SK-MEL-5 (cell line): ENCODE measurements at regions not wholly inside any gene's neighbourhood (a gene's known extent, or its start where the extent isn't known, plus 50 kb on each side); places are given as distances from the start of the nearest gene placed in this dataset.
A peak's percentile ranks its signal among the peaks of the same experiment; 100 is the strongest.

ENCODE experiments used
- DNase-seq: peaks from one replicate; pipeline ENCODE4 v3.0.0-alpha.2; 2016; ENCODE audit warnings: low read depth, low spot score
- in situ Hi-C: cut with HindIII; loops from 2 replicates; pipeline ENCODE4 v1.10.0; 2016; ENCODE audit warnings: low sequenced_read_pairs, high pct_unique_total_duplicates, low pct_unique_long_range_greater_than_20kb

DNA sequence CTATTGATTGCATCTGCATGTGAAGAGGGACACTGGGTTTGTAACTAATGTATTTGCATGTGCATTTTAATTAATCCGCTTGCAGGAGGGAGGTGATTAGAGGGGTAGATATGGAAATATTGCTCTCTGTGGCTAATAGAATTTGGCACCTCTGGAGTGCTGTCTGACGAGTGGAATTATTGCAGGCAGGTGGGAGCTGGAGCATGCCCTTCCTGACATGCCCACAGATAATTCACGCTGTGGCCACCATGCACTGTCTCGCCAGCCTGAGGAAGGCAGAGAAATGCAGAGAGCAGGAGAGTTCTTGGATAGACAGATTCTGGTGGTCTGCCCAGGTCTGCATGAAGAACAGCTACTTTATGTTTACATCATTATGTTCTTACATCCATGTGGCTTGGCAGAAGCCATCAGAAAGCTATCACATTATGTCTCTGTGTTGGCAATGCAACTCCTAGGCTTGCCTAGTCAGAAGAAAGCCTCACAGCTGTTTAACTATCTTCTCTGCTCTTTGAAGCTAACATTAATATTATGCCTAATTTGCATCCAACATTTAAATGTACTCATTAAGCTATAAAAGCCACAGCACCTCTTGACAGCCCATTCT, 89.4 kb upstream of the DRD2 start:
- DNase-seq: no peak
- in situ Hi-C loops: no loop called here

DNA sequence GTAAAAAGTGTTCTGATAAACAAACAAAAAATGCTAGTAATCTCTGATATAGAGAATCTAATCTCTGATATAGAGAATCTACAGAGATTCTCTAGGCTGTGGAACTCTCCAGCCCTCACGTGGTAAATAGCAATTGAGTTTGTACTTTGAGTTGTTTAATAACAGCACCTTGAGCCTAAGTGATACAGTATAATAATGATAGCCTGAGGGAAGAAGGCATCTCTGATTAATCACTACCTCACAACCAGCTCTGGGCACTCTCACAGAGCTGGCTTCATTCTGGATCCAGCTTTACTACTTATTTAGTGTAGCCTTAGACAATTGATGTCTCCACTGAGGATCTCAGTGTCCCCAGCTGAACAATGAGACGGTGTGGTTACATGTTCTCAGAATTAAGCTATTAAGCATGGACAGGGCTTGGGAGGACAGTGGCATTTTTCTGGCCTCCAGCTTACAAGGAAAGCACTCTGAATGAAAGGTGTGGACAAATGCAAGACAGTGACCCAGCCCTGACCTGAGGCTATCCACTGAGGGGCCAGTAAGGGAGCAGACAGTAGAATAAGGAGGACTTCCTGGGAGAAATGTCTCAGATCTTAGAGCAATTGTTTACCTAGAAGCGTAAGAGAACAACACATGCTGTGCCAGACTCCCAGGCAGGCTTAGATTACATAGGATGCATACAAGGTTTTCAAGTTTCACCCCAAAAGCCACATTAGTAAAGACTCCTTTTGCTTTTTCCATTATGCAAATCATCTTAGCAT, 88.7 kb upstream of the DRD2 start:
- in situ Hi-C loops: no loop called here
- no peak for DNase-seq

DNA sequence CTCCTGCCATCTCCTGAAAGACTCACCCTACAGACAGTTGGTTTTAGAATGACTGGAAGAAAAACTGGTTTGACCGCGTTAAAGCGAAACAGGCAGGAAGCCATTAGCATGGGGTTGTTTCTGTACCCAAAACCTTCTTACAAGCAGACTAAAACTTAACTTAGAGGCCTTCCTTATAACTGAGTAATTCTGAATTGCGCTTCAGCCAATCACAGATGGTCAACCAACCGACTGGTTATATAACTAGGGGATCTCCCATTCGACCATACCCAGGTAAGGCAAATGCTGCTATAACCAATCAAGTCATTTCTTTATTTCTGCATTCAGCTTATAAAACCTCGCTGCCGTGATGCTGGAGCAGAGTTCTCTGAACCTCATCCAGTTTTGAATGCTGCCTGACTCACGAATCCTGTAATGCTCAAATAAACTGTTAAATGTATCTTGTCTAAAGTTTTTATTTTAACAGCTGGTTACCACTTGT, 87.8 kb upstream of the DRD2 start:
- DNase-seq: no peak

DNA sequence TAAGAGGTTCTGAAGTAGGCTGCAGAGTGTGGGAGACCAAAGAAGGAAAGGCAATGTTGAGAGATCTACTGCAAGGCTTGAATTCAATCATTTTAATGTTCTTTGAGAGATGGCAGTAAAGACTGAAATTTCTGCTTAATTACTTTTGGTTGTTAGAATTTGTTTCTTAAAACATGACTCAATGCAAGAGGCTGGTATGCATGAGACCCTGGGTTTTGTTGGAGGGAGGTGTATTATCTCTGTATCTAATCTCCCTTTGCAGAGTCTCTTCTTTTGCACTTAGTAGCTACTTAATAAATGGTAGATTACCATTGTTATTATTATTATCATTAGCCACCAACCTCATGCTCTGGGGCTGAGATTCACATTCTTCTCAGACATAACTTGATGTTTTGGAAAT, 87.4 kb upstream of the DRD2 start:
- DNase-seq: no peak
- in situ Hi-C loops: no loop called here

More for the DNA sequence above, 87.8 kb upstream of the DRD2 start:
- in situ Hi-C loops: no loop called here

DNA sequence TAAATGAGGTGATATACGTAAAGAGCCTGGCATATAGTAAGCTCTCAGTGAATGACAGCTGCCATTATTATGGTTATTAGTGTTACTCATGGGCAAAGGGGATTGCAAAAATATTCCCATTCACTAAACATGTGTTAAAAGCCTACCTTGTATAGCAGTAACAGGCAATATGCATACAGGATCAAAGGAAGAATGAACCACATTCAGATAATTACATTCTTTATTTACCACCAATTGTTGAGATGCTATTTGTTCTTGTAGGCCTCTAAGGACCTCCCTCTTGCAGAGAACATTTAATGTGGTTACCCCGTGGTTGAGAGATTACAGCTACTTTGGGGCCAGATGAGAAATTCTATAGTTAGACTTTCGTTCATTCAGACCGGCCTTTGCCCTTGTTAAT, 82.7 kb upstream of the DRD2 start:
- in situ Hi-C loops: no loop called here
- DNase-seq: no peak

DNA sequence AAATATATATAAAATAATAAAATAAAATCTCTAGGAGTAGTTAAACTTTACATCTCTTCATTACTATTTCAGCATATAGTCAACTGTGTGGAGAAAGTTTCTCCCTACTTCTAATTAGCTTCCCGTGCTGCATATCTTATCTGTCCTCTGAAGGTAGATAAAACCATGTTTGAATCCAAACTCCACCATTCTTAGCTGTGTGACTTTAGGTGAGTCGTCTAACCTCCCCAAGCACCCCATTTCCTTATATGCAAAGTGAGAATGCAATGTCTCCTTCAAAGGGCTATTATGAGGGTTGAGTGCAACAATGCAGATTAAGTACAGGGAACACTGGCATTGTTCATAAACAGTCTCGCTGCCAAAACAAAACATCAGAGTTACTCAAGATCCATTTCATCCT, 80.8 kb upstream of the DRD2 start:
- in situ Hi-C loops: no loop called here
- no peak for DNase-seq

DNA sequence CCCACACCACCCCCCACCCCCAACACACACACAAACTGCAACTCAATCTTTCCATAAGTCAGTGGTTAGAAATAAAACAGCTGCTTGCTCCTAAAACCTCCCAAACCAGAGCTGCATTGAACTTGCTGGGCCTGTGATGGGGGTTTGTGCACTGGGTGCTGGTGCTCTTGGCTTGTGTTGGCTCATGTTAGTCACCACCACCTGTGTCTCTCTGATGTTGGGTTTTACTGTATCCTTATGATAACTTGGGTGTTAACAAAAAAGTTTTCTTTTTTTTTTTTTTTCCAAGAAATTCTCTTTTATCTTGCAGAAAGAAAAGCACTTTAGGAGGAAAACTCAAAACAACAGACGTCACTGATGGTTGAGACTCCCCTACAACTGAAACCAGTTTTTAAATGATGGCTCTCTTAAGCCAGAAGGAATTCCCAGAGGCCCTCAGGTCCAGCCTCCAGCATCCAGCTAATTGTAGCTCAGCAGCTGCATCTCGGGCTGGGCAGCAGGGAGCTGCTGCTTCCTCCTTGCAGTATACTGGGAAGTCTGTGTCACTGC, 79.9 kb upstream of the DRD2 start:
- DNase-seq: no peak
- in situ Hi-C loops: no loop called here

DNA sequence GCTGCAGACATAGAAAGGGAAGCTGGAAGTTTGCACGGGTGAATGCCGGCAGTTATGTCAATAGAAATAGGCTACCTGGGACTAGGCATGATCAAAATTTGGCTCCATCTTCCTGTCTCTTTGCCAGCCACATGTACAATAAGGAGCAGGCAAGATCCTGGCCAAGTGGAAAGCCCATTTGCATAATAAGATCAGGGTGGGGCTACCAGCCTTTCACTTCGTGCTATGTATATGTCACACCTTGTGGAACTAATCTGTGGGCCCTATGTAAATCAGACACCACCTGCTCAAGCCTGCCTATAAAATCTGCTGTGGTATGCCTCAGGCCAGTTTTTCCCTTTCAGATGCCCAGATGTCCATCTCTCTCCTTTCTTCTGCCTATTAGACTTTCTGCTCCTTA, 79.3 kb upstream of the DRD2 start:
- in situ Hi-C loops: no loop called here
- no peak for DNase-seq

DNA sequence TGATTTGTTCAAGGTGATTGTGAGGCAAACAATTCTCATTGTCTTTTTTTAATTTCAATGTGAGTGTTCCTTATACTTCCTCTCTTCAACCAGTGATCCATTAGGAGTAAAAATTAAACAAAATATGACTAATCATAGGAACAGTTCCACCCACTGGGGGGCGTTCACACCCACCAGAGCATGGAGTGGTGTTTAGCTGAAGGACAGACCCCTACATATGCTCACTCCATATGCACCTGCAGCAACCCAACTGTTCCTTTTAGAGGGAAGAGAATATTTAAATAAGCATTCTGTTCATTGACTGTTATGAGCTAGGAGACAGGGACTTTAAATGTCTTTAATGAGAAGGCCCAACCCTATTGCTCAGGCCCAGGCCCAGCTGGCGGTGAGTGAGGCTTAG, 78.7 kb upstream of the DRD2 start:
- DNase-seq: peak; percentile 5

DNA sequence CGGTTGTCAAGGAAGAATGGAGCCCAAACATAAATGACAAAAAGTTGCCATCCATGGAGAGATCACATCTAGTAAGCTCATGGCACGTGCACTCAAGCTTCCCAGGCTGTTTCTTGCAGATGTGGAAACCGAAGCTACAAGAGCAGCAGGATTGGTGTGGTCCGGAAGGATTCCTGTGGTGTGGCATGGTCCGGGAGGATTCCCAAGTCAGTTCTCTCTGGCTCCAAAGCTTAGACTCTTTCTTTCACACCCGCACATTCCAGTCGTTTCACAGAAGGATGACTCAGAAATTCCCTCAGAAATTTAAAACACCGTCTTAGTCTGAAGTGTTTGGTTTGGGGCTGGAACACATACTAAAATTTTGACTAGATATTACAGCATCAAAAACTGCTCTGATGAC, 78.0 kb upstream of the DRD2 start:
- in situ Hi-C loops: no loop called here
- DNase-seq: peak; percentile 35

More for the DNA sequence above, 78.7 kb upstream of the DRD2 start:
- in situ Hi-C loops: no loop called here

DNA sequence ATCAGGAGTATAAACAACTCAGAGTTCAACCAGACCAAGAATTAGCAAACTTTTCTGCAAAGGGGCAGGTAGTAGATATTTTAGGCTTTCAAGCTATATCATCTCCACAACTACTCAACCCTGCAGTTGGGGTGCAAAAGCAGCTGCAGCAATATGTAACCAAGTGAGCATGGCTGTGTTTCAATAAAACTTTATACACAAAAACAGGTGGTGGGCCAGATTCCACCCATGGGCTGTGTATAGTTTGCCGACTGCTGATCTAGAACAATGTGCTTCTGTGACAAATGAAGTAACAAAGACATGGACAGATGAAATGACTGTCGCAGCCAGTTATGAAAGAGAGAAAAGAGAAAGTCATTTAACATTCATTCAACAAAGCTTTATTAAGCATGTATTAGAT, 77.1 kb upstream of the DRD2 start:
- no peak for DNase-seq
- in situ Hi-C loops: no loop called here

DNA sequence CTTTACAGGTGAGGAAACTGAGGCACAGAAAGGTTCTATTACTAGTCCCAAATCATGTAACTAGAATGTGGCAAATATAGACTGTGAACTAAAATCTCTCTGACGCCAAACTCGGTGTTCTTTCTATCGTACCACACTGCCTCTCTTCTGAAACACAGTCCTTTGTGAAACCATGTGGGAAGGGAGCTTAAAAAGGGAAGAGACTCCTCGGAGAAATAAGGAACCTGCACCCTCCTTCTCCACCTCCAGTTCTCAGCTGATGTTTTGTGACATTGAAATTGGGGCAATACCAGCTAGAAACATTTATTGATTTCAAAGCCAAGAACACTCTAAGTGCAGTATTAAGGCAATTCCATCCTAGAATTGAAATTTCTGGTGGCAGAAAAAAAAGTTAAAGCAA, 76.4 kb upstream of the DRD2 start:
- DNase-seq: no peak
- in situ Hi-C loops: no loop called here

DNA sequence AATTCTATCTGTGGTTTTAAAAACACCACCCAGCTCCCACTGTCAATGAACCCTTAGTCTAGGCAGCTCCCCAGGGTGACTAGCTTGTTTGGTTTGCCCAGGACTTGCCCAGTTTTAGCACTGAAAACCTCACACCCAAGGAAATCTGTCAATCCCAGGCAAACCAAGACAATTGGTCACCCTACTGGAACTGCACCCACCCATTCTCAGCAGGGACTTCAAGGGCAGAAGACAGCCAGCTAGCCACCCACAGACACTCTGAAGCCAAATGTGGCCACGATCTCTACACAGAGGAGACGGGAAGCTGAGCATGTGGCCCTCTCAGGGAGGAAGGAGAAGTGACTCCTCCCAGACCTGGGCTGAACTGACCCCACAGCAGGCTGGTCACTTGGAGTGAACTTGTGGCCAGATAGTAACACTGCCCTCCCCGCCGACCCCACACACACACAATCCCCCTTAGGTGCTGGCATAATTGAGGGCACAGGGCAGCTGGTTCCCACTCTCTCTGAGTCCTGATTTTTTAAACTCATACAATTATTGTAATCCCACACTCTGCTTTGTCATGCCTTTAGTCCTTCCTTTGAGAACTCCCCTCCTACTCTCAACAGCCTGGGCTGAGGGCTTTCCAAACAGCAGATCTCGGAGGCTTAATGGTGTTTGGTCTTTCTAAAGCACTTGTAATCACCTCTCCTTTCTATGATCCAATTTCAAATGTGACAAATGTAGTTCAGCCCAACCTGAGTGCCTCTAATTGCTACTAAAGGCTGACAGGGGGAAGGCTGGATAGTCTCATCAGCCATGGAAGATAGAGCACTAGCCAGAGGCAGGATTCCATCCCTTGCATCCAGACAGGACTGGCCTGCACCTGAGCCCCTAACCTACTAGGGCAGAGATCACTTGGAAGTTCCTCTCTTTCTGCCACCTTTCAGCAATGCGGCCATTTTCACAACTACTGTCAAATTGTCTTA, 74.7 kb upstream of the DRD2 start:
- no peak for DNase-seq

DNA sequence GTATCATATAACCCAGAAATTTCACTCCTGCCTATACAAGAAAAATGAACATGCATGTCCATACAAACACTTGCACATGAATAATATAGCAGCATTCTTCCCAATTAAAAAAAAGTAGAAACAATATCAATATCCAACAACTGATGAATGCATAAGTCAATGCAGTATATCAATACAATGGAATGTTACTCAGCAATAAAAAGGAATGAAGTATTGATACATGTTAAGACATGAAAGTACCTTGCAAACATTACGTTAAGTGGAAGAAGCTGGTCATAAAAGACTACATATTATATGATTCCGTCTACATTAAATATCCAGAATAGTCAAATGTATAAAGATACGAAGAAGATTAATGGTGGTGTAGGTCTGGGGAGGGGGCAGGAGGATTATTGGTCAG, 73.9 kb upstream of the DRD2 start:
- no peak for DNase-seq
- in situ Hi-C loops: no loop called here

More for the DNA sequence above, 74.7 kb upstream of the DRD2 start:
- in situ Hi-C loops: no loop called here

DNA sequence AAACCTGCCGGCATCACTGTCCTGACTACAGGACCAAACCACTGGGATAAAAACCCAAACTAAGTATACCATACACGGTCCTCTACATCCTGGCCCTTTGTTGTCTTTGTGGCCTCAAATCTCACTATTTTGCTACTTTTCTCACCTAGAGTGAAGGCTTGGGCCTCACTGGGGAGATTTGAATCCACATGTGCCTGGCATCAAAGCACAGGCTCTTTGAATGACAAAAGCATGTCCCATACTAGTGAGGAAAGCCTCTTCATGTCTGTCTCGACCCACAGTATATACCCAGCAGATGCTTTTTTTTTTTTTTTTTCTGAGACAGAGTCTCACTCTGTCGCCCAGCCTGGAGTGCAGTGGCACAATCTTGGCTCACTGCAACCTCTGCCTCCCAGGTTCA, 72.5 kb upstream of the DRD2 start:
- in situ Hi-C loops: no loop called here

DNA sequence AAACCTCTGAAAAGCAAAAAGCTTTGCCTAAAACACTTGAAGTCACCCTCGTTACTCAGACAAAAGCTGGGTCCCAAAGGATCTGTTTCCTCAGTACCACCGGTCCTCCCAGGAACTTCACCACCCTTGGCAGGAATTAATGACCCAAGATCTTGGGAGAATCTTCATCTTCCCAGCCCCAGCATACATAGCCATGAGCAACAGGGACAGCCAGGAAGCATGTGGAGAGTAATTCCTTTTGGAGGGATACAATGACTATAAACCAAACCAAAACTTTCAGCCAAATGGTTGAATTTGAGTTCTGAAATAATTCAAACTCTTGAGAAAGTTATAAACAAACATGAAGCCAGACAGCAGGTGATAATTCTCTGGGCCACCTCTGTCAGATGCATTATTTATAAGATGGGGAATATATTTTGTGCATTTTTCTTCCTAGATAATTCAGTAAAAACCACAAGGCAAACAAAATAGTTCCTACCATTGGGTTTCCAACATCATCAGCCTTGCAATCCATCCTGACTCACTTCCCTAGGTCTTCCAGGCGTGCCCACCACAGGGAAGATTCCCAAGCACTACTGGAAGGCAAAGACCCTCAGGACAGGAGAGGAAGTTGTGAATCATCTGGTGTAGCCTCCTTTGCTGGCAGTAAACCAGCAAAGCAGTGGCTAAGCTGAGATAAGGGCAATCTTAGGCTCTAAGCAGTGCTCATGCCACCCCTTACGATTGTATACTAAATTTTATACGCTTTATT, 71.7 kb upstream of the DRD2 start:
- no peak for DNase-seq
- in situ Hi-C loops: no loop called here

More for the DNA sequence above, 72.5 kb upstream of the DRD2 start:
- DNase-seq: no peak

DNA sequence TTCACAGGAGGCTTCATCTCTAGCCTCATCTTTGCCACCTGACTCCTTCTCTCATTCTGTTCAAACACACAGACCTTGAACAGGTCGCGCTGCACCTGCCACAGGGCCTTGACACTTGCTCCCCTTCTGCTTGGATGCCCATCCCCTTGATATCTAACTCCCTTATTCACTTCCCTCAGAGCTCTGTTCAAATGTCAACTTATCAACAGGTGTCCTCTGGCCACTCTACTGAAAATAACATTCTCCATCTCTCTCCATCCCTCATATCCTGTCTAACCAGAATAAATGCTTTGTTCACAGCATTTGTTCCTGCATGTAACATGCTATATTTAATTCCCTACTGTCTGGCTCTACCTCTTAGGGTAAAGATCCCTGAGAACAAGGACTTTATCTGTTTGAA, 67.2 kb upstream of the DRD2 start:
- in situ Hi-C loops: no loop called here
- DNase-seq: no peak
